WTC11 (cell line): ENCODE measurements at regions not wholly inside any gene's neighbourhood (a gene's known extent, or its start where the extent isn't known, plus 50 kb on each side); places are given as distances from the start of the nearest gene placed in this dataset.

ENCODE experiments used
- ATAC-seq: fragments of 200-7000 bp; cut with Tn5 transposase; 2 replicates; pipeline ENCODE4 v1.10.0; 2021; ENCODE audit warnings: mild to moderate bottlenecking, moderate library complexity
- CTCF ChIA-PET: fragments of 300-600 bp; sonication (Branson Sonifier 250); formaldehyde crosslinking; loops from one replicate; lab custom pipeline; 2021; ENCODE audit warnings: antibody characterized with exemption; lab: Charles Lee
- POLR2A ChIA-PET: fragments of 350-600 bp; sonication (Branson Sonifier 250); formaldehyde crosslinking; loops from one replicate; lab custom pipeline; 2021; ENCODE audit warnings: antibody characterized with exemption; lab: Charles Lee
- DNase-seq: peaks from one replicate; pipeline ENCODE4 v3.0.0; 2021; ENCODE audit warnings: low spot score
- H3K27ac Mint-ChIP-seq: 2 replicates; pipeline ENCODE4 v1.8.0; 2021; ENCODE audit warnings: mixed read lengths
- H3K27me3 Mint-ChIP-seq: 2 replicates; pipeline ENCODE4 v1.8.0; 2021; ENCODE audit warnings: low read depth, mild to moderate bottlenecking, moderate library complexity, mixed read lengths
- H3K36me3 Mint-ChIP-seq: 2 replicates; pipeline ENCODE4 v1.8.0; 2021; ENCODE audit warnings: mixed read lengths
- H3K4me1 Mint-ChIP-seq: 2 replicates; pipeline ENCODE4 v1.8.0; 2022; ENCODE audit warnings: mixed read lengths
- H3K4me3 Mint-ChIP-seq: 2 replicates; pipeline ENCODE4 v1.8.0; 2021; ENCODE audit warnings: mild to moderate bottlenecking, moderate library complexity, mixed read lengths
- H3K9me3 Mint-ChIP-seq: 2 replicates; pipeline ENCODE4 v1.8.0; 2021; ENCODE audit warnings: mixed read lengths
- ATF1 ChIP-seq: sonication (generic); formaldehyde crosslinking; IDR thresholded peaks from 2 replicates; pipeline ENCODE4 v1.8.1; 2023; ENCODE audit warnings: mild to moderate bottlenecking, moderate library complexity, missing genetic modification reagents
- CBFB ChIP-seq: sonication (generic); formaldehyde crosslinking; IDR thresholded peaks from 2 replicates; pipeline ENCODE4 v1.8.1; 2022; ENCODE audit warnings: mild to moderate bottlenecking, low read depth, missing genetic modification reagents
- ELF4 ChIP-seq: sonication (generic); formaldehyde crosslinking; IDR thresholded peaks from 2 replicates; pipeline ENCODE4 v1.8.1; 2022; ENCODE audit warnings: low read depth, mild to moderate bottlenecking, moderate library complexity, missing genetic modification reagents
- EMX1 ChIP-seq: fragments of 250-450 bp; sonication (Bioruptor Pico); IDR thresholded peaks from 2 replicates; pipeline ENCODE4 v1.8.0; 2021; ENCODE audit warnings: mild to moderate bottlenecking
- FOXJ3 ChIP-seq: sonication (generic); formaldehyde crosslinking; IDR thresholded peaks from 2 replicates; pipeline ENCODE4 v1.9.0; 2021; ENCODE audit warnings: missing genetic modification reagents, mild to moderate bottlenecking, borderline replicate concordance
- FOXP1 ChIP-seq: sonication (generic); formaldehyde crosslinking; IDR thresholded peaks from 2 replicates; pipeline ENCODE4 v1.8.0; 2022; ENCODE audit warnings: missing genetic modification reagents, mild to moderate bottlenecking, moderate library complexity, borderline replicate concordance
- GABPB1 ChIP-seq: sonication (generic); formaldehyde crosslinking; IDR thresholded peaks from 2 replicates; pipeline ENCODE4 v1.8.1; 2023; ENCODE audit warnings: mild to moderate bottlenecking, missing genetic modification reagents
- GTF2I ChIP-seq: fragments of 250-450 bp; sonication (Bioruptor Pico); conservative IDR thresholded peaks from 2 replicates; pipeline ENCODE4 v1.4.0; 2021; ENCODE audit warnings: mild to moderate bottlenecking
- HMGA2 ChIP-seq: fragments of 250-450 bp; sonication (Bioruptor Pico); IDR thresholded peaks from 2 replicates; pipeline ENCODE4 v1.4.0; 2021; ENCODE audit warnings: mild to moderate bottlenecking, moderate library complexity
- JUN ChIP-seq: sonication (generic); formaldehyde crosslinking; IDR thresholded peaks from 2 replicates; pipeline ENCODE4 v1.8.0; 2023; ENCODE audit warnings: mild to moderate bottlenecking, missing genetic modification reagents
- NR3C1 ChIP-seq: sonication (generic); formaldehyde crosslinking; conservative IDR thresholded peaks from 2 replicates; pipeline ENCODE4 v1.8.1; 2023; ENCODE audit warnings: low read depth, mild to moderate bottlenecking, missing genetic modification reagents
- RELA ChIP-seq: sonication (generic); formaldehyde crosslinking; IDR thresholded peaks from 2 replicates; pipeline ENCODE4 v1.8.1; 2022; ENCODE audit warnings: missing genetic modification reagents, mild to moderate bottlenecking, borderline replicate concordance
- SMAD4 ChIP-seq: sonication (generic); formaldehyde crosslinking; IDR thresholded peaks from 2 replicates; pipeline ENCODE4 v1.8.0; 2022; ENCODE audit warnings: mild to moderate bottlenecking, missing genetic modification reagents
- SOX15 ChIP-seq: fragments of 250-450 bp; sonication (Bioruptor Pico); IDR thresholded peaks from 2 replicates; pipeline ENCODE4 v1.9.0; 2021; ENCODE audit warnings: mild to moderate bottlenecking
- TEAD4 ChIP-seq: sonication (generic); formaldehyde crosslinking; IDR thresholded peaks from 2 replicates; pipeline ENCODE4 v1.8.0; 2022; ENCODE audit warnings: mild to moderate bottlenecking, missing genetic modification reagents
- TP53 ChIP-seq: sonication (generic); formaldehyde crosslinking; IDR thresholded peaks from 2 replicates; pipeline ENCODE4 v1.8.1; 2023; ENCODE audit warnings: mild to moderate bottlenecking, missing genetic modification reagents
- ZNF219 ChIP-seq: sonication (generic); formaldehyde crosslinking; IDR thresholded peaks from 2 replicates; pipeline ENCODE4 v1.8.0; 2023; ENCODE audit warnings: missing genetic modification reagents, mild to moderate bottlenecking, borderline replicate concordance
- ZNF416 ChIP-seq: fragments of 250-450 bp; sonication (Bioruptor Pico); IDR thresholded peaks from 2 replicates; pipeline ENCODE4 v1.9.0; 2021; ENCODE audit warnings: mild to moderate bottlenecking, inconsistent platforms
- TF ChIP-seq, protein P1 (sequence below): fragments of 250-450 bp; sonication (Bioruptor Pico); IDR thresholded peaks from 2 replicates; pipeline ENCODE4 v1.9.0; 2021; ENCODE audit warnings: mild to moderate bottlenecking, borderline replicate concordance
- TF ChIP-seq, protein P2 (sequence below): sonication (generic); formaldehyde crosslinking; IDR thresholded peaks from 2 replicates; pipeline ENCODE4 v1.8.1; 2023; ENCODE audit warnings: mild to moderate bottlenecking, missing genetic modification reagents, borderline replicate concordance
- TF ChIP-seq, protein P3 (sequence below): sonication (generic); formaldehyde crosslinking; IDR thresholded peaks from 2 replicates; pipeline ENCODE4 v1.8.1; 2022; ENCODE audit warnings: low read depth, mild to moderate bottlenecking, moderate library complexity, missing genetic modification reagents, borderline replicate concordance
- TF ChIP-seq, protein P4 (sequence below): sonication (generic); formaldehyde crosslinking; IDR thresholded peaks from 2 replicates; pipeline ENCODE4 v1.8.0; 2022; ENCODE audit warnings: mild to moderate bottlenecking, missing genetic modification reagents
- TF ChIP-seq, protein P5 (sequence below): sonication (generic); formaldehyde crosslinking; IDR thresholded peaks from 2 replicates; pipeline ENCODE4 v1.8.1; 2022; ENCODE audit warnings: mild to moderate bottlenecking, missing genetic modification reagents, moderate library complexity, borderline replicate concordance

DNA sequence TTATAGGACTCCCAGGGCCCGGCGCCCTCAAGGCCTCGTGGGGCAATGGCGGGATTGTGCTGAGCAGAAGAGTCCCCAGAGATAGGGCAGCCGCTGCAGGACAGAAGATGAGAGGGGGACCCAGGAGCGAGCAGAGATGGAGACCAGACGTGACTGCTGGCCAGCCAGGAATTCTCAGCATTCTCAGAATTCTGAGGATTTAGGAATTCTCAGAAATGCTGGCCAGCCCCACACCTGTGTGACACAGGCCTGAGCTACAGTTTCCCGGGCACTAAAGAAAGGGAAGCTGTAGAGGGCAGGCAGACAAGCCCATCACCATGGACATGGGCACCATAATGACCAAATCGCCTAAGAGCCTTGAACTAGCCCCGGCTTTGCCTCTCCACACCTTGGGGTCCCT, 186.2 kb upstream of the CDH4 start (continued):
- TF ChIP-seq CBFB (CRISPR knock-in tag) (no peak), GTF2I (CRISPR knock-in tag) (no peak)

DNA sequence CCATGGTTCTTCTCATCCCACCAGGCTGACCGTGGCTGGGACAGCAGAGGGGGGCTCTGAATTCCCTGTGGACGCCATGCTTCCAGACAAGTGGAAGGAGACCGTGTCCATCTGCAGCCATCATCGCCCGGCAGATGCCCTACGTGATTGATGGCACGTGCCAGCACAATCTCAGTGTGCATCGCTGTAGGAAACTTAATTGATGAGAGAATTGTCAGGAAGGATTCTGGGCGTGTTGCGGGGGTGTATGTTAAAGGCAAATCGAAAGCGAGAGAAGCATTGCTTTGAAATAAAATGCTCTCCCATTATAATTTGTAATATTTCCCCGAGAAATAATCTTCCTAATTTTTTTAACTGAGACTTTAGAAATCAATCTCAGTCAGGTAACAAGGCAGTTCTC, 185.5 kb upstream of the CDH4 start:
- no peak for ATAC-seq
- Mint-ChIP-seq H3K9me3 (peaks cover 27% of the 10 kb centered on the region), H3K27me3 (peaks cover 69% of the 10 kb centered on the region), H3K27ac (no peak overlapping the region), H3K4me3 (no peak overlapping the region), H3K36me3 (peaks cover 6% of the 10 kb centered on the region; the same call in 1 of the 2 replicates), H3K4me1 (peaks cover 11% of the 10 kb centered on the region; the same call in 1 of the 2 replicates)
- POLR2A ChIA-PET: no interaction called here
- TF ChIP-seq ZNF219 (CRISPR knock-in tag) (no peak), GABPB1 (CRISPR knock-in tag) (no peak), SMAD4 (CRISPR knock-in tag) (no peak), ATF1 (no peak), NR3C1 (no peak), RELA (CRISPR knock-in tag) (no peak), JUN (CRISPR knock-in tag) (no peak)
- TF ChIP-seq, protein P1, sequence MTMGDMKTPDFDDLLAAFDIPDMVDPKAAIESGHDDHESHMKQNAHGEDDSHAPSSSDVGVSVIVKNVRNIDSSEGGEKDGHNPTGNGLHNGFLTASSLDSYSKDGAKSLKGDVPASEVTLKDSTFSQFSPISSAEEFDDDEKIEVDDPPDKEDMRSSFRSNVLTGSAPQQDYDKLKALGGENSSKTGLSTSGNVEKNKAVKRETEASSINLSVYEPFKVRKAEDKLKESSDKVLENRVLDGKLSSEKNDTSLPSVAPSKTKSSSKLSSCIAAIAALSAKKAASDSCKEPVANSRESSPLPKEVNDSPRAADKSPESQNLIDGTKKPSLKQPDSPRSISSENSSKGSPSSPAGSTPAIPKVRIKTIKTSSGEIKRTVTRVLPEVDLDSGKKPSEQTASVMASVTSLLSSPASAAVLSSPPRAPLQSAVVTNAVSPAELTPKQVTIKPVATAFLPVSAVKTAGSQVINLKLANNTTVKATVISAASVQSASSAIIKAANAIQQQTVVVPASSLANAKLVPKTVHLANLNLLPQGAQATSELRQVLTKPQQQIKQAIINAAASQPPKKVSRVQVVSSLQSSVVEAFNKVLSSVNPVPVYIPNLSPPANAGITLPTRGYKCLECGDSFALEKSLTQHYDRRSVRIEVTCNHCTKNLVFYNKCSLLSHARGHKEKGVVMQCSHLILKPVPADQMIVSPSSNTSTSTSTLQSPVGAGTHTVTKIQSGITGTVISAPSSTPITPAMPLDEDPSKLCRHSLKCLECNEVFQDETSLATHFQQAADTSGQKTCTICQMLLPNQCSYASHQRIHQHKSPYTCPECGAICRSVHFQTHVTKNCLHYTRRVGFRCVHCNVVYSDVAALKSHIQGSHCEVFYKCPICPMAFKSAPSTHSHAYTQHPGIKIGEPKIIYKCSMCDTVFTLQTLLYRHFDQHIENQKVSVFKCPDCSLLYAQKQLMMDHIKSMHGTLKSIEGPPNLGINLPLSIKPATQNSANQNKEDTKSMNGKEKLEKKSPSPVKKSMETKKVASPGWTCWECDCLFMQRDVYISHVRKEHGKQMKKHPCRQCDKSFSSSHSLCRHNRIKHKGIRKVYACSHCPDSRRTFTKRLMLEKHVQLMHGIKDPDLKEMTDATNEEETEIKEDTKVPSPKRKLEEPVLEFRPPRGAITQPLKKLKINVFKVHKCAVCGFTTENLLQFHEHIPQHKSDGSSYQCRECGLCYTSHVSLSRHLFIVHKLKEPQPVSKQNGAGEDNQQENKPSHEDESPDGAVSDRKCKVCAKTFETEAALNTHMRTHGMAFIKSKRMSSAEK (CRISPR knock-in tag): no peak
- CTCF ChIA-PET: no interaction called here
- no peak for DNase-seq

DNA sequence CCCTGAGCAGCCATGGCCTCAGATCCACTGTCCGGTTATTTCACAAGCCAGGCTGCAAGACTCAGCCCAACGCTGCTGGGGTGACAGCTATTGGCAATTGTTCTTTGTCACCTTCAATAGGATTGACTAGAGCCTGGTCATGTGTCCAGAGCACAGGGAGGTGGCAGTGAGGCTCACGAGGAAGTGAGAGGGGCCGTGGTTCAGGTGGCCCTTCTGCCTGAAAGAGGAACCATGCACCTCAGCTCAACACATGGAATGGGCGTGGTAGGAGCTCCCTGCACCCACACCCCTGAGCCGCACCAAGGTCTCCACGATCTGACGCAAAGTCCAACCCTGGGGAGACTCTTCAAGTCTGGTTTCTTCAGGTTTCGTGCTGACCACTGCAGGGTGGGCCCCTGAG, 184.8 kb upstream of the CDH4 start:
- no peak for DNase-seq
- Mint-ChIP-seq H3K4me1 (peaks cover 11% of the 10 kb centered on the region; the same call in 1 of the 2 replicates), H3K36me3 (peaks cover 4% of the 10 kb centered on the region; the same call in 1 of the 2 replicates), H3K9me3 (peaks cover 23% of the 10 kb centered on the region), H3K4me3 (no peak overlapping the region), H3K27ac (no peak overlapping the region), H3K27me3 (peaks cover 70% of the 10 kb centered on the region)
- no peak for ATAC-seq
- CTCF ChIA-PET: no interaction called here
- POLR2A ChIA-PET: no interaction called here
- TF ChIP-seq, protein P2, sequence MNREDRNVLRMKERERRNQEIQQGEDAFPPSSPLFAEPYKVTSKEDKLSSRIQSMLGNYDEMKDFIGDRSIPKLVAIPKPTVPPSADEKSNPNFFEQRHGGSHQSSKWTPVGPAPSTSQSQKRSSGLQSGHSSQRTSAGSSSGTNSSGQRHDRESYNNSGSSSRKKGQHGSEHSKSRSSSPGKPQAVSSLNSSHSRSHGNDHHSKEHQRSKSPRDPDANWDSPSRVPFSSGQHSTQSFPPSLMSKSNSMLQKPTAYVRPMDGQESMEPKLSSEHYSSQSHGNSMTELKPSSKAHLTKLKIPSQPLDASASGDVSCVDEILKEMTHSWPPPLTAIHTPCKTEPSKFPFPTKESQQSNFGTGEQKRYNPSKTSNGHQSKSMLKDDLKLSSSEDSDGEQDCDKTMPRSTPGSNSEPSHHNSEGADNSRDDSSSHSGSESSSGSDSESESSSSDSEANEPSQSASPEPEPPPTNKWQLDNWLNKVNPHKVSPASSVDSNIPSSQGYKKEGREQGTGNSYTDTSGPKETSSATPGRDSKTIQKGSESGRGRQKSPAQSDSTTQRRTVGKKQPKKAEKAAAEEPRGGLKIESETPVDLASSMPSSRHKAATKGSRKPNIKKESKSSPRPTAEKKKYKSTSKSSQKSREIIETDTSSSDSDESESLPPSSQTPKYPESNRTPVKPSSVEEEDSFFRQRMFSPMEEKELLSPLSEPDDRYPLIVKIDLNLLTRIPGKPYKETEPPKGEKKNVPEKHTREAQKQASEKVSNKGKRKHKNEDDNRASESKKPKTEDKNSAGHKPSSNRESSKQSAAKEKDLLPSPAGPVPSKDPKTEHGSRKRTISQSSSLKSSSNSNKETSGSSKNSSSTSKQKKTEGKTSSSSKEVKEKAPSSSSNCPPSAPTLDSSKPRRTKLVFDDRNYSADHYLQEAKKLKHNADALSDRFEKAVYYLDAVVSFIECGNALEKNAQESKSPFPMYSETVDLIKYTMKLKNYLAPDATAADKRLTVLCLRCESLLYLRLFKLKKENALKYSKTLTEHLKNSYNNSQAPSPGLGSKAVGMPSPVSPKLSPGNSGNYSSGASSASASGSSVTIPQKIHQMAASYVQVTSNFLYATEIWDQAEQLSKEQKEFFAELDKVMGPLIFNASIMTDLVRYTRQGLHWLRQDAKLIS: no peak
- TF ChIP-seq FOXJ3 (CRISPR knock-in tag) (no peak), SOX15 (CRISPR knock-in tag) (no peak), TEAD4 (CRISPR knock-in tag) (no peak), SMAD4 (CRISPR knock-in tag) (no peak), ELF4 (no peak), GTF2I (CRISPR knock-in tag) (no peak), EMX1 (CRISPR knock-in tag) (no peak), FOXP1 (CRISPR knock-in tag) (no peak), TP53 (CRISPR knock-in tag) (no peak), ZNF416 (CRISPR knock-in tag) (no peak), HMGA2 (CRISPR knock-in tag) (no peak)
- TF ChIP-seq, protein P3, sequence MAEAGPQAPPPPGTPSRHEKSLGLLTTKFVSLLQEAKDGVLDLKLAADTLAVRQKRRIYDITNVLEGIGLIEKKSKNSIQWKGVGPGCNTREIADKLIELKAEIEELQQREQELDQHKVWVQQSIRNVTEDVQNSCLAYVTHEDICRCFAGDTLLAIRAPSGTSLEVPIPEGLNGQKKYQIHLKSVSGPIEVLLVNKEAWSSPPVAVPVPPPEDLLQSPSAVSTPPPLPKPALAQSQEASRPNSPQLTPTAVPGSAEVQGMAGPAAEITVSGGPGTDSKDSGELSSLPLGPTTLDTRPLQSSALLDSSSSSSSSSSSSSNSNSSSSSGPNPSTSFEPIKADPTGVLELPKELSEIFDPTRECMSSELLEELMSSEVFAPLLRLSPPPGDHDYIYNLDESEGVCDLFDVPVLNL: no peak
- TF ChIP-seq, protein P4, sequence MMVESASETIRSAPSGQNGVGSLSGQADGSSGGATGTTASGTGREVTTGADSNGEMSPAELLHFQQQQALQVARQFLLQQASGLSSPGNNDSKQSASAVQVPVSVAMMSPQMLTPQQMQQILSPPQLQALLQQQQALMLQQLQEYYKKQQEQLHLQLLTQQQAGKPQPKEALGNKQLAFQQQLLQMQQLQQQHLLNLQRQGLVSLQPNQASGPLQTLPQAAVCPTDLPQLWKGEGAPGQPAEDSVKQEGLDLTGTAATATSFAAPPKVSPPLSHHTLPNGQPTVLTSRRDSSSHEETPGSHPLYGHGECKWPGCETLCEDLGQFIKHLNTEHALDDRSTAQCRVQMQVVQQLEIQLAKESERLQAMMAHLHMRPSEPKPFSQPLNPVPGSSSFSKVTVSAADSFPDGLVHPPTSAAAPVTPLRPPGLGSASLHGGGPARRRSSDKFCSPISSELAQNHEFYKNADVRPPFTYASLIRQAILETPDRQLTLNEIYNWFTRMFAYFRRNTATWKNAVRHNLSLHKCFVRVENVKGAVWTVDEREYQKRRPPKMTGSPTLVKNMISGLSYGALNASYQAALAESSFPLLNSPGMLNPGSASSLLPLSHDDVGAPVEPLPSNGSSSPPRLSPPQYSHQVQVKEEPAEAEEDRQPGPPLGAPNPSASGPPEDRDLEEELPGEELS (CRISPR knock-in tag): no peak
- TF ChIP-seq, protein P5, sequence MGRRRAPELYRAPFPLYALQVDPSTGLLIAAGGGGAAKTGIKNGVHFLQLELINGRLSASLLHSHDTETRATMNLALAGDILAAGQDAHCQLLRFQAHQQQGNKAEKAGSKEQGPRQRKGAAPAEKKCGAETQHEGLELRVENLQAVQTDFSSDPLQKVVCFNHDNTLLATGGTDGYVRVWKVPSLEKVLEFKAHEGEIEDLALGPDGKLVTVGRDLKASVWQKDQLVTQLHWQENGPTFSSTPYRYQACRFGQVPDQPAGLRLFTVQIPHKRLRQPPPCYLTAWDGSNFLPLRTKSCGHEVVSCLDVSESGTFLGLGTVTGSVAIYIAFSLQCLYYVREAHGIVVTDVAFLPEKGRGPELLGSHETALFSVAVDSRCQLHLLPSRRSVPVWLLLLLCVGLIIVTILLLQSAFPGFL (CRISPR knock-in tag): no peak
